GM18499 (cell line): ENCODE measurements at regions not wholly inside any gene's neighbourhood (a gene's known extent, or its start where the extent isn't known, plus 50 kb on each side); places are given as distances from the start of the nearest gene placed in this dataset.
"Not testable (repeated sequence)": the region's sequence is repeated elsewhere in the genome, so short reads cannot be mapped to it uniquely, and the experiment has no call there.

Source experiments
- ATAC-seq: cut with Tn5 transposase; IDR thresholded peaks from one replicate; pipeline ENCODE4 v1.9.1; 2021; ENCODE audit warnings: moderate number of reproducible peaks; ENCODE audit not compliant: insufficient read depth, unreplicated experiment

DNA sequence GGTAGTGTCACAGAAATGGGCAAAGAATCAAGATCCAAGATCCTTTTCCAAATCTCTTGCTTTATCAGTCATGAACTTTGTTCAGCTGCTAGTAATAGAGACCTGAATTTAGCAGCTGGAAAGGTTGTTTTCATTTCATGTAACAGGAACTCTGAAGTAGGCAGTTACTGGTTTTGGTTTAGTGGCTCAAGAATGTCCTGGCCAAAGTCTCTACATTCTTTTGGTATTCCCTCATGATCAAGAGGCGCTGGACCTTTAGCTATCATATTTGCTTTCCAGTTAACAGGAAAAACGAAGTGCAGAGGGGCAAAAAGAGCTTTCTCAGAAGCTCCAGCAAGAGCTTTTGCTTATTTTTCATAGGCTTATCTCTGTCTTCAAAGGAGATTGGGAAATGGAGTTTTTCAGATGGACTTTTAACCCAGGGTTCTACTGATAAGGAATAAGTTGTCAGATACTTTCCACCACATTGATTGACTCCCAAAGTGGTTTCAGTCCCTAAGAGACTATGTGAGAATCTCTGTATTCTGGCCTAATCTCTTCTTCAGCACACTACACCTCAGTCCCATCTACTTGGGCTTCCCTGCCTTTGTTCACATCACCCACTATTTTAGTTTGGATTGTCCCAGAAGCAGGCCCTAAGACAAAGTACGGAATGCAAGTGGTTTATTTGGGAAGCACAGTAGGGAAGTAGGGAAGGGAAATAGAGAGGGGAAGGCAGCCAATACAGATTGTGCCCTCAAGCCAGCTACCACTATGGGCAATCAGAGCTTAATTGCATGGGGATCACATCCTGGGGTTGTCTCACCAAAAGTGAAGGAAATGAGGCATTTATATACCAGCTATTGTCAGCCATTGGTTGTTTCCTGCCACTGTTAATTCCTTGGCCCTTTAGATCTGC, 359.3 kb downstream of the LRRC70 start:
- no peak for ATAC-seq

DNA sequence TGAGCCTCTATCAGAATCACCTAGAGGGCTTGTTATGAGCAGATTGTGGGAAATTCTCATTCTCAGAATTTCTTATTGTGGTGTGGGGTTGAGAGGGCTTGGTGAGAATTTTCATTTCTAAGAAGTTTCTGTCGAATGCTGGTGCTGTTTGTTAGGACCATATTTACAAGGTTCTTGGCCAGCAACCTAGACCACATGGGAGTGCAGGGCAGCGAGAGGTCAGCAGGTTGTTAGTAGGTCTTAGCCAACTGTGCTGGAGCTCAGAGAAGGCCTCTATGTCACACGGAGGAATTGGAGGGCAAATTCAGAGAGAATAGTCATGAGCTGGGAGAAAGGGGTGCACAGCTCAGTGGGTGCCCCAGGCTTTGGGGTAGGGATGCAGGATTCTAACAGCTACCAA, 357.0 kb downstream of the LRRC70 start:
- ATAC-seq: no peak

DNA sequence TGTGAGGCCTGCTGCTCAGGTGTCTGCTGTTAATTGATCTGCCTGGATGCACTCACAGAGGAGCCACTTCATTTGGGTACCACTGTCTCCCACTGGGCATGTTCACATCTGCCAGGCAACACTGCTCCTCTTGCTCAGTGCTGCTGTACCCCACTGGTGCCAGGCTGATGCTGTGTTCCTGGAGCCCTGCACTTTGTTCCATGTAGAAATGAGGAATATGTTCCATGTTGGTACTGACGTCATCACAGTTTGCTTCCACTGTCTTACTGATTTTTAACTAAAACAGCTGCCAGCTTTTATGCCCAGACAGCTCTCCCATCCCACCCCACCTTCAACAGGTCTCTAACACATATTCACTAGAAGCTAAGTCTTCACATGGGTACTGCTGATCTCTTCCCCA, 355.7 kb downstream of the LRRC70 start:
- no peak for ATAC-seq

DNA sequence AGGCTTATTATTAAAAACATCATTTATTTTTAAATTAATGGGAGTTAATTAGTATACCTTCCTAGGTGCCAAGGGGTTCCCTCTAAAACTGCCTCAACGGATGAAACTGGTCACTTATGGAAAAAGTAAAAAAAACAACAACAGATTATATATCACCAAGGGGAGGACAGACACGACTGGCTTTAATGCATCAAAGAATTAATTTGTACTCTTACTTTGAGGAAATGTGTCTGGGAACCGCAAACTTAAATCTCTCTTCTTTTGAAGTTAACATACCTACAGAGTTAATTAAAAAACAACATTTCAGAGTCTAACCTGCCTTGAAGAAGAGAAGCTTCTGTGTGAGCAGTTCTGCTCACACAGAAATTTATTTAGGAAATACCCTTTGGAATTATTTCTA, 354.6 kb downstream of the LRRC70 start:
- ATAC-seq: no peak

DNA sequence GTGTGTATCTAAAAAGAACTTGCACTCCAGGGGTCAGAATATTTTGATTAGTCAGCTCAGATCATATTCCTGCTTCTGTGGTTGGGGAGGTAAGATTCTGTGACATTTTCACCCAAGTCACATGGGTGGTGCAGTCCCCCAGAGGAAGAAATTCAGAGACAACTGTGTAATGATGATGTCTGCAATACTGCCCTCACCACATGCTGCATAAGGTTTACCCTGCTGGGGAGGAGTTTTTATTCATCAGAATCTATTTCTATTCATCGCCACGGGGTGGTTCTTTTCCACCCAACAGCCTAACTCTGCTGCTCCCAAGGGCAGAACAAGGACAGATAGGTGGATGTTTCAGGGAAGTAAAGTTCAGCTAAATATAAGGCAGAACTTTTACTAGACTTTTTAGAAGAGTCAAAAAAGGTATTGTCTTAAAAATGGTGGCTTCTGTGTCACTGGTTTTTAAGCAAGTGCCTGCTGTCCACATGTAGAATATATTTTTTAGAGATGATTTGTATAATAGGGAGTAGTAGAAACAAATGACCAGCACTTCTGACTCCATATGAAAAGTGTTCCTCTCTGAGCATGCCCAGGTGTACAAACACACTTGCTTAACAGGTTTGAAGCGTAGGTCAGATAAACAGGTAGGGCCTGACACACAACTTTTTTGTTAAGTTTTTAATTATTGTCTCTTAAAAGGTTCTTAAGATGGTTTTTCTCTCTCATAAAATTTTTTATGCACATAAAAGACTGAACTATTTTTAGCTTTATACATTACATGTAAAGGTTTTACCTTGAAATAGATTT, 352.7 kb downstream of the LRRC70 start:
- ATAC-seq: no peak

- no peak for ATAC-seq
Measured at GRCh38 chr5:62922191-62922590, 343.6 kb downstream of the LRRC70 start.

GRCh38 chr5:62920856-62921255, 342.2 kb downstream of the LRRC70 start:
- ATAC-seq: no peak

GRCh38 chr5:62909326-62909725, 330.7 kb downstream of the LRRC70 start:
- ATAC-seq: no peak

GRCh38 chr5:62902126-62902525, 323.5 kb downstream of the LRRC70 start:
- ATAC-seq: no peak

DNA sequence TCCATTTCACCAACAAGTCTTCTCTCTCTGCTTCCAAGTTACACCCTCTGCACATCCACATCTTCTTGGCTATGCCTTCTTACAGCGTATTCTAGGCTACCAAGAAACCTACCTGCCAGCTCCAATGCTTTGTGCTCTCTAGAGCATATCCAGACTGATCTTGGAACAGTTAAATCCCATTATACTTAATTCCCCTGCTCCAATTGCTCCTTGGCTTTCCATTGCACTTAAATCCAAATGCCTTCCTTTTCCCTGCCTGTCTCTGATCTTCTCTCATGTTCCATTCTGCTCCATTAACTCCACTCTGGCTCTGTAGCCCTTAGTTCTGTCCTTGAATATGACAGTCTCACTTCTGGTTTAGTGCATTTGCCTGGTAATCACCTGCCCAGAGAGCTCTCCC, 322.4 kb downstream of the LRRC70 start:
- no peak for ATAC-seq

DNA sequence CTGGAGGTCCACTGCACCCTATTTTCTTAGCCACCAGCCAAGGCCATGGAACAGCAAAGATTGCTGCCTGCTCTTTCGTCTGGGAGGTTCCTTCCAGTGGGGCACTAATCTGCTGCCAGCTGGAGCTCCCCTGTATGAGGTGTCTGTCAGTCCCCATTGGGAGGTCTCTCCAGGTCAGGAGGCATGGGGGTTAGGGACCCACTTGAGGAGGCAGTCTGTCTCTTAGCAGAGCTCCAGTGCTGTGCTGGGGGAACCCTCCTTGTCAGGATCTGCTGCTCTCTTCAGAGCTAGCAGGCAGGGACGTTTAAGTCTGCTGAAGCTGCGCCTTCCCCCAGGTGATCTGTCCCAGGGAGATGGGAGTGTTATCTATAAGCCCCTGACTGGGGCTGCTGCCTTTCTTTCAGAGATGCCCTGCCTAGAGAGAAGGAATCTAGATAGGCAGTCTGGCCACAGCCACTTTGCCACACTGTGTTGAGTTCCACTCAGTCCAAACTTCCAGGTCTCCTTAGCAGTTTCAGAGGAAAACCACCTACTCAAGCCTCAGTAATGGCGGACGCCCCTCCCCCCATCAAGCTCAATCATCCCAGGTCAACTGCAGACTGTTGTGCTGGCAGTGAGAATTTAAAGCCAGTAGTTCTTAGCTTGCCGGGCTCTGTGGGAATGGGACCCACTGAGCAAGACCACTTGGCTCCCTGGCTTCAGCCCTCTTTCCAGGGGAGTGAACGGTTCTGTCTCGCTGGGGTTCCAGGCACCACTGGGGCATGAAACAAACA, 317.7 kb downstream of the LRRC70 start:
- ATAC-seq: no peak

GRCh38 chr5:62886603-62887315, 308.1 kb downstream of the LRRC70 start:
- ATAC-seq: no peak

DNA sequence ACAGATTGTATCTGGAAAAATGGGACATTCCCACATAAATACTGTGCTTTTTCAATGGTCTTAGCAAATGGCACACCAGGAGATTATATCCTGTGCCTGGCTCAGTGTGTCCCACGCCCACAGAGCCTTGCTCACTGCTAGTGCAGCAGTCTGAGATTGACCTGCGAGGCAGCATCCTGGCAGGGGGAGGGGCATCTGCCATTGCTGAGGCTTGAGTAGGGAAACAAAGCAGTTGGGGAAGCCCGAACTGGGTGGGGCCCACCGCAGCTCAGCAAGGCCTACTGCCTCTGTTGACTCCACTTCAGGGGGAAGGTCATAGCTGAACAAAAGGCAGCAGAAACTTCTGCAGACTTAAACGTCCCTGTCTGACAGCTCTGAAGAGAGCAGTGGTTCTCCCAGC, 258.7 kb downstream of the LRRC70 start:
- not testable (repeated sequence) for ATAC-seq

DNA sequence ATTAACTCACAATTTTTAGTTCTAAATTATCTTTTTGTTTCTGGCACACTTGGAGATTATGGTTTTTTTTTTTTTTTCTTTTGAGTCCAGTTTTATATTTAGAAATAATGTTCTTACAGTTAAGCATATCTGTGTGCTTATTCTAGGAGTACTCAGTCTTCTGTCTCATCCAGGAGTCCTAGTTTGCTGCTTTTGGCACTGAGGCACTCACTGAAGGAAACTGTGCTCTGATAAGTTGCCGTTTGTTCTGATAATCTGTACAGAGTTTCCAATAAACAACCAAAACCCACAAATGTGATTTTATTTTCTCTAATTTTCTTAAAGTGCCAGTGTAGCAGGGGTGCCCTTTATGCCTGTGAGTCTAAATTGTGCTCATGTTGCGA, 251.0 kb downstream of the LRRC70 start:
- no peak for ATAC-seq

DNA sequence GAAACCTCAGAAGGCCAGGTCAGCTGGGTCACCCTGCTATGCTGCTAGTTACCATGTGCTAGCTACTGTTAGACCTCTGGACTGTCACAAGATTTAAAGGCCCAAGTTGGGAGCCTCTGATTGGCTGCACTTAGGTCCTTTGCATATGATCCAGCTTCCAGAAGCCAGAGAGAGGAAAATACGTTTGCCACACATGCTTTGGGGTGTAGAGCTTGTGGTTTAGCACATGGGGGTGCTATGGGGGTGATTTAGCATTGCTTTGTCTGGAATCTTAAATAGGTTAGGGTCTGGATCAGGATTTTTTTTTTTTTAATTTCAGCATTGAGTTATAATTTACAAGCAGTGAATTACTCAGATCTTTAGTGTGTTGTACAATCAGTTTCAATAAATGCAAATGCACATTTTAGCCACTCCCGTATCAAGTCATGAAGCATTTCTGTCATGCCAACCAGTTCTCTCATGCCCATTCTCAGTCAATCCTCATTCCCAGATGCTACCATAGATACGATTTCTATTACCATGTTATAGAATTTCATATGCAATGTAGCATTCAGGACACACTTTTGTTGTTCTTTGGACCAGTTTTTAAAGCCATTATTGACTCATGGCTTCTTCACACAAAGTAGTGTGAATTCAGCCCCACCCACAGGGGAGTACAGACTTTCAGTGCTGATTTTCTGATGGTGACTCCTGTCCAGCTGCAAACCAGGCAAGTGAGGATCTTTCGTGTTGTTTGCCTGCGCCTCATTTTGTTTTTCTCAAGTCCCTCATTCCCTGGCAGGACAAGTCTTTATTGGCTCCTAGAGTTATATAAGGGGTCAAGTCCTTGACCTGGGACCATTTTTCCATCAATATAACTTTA, 250.4 kb downstream of the LRRC70 start:
- ATAC-seq: no peak

DNA sequence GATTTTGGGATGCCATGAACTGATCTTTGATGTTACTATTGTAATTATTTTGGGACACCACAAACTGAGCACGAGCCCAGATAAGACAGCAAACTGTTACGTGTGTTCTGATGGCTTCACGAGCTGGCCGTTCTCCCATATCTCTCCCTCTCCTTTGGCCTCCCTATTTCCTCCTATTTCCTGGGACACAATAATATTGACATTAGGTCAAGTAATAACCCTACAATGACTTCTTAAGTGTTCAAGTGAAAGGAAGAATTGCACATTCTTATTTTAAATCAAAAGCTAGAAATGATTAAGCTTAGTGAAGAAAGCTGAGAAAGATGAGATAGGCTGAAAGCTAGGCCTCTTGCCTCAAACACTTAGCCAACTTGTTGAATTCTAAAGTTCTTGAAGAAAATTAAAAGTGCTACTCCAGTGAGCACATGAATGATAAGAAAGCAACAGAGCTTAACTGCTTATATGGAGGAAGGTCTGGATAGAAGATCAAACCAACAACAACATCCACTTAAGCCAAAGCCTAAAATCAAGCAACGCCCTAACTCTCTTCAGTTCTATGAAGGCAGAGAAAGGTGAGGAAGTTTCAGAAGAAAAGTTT, 247.1 kb downstream of the LRRC70 start:
- no peak for ATAC-seq

- ATAC-seq: no peak
Measured at GRCh38 chr5:62824936-62825335, 246.3 kb downstream of the LRRC70 start.

DNA sequence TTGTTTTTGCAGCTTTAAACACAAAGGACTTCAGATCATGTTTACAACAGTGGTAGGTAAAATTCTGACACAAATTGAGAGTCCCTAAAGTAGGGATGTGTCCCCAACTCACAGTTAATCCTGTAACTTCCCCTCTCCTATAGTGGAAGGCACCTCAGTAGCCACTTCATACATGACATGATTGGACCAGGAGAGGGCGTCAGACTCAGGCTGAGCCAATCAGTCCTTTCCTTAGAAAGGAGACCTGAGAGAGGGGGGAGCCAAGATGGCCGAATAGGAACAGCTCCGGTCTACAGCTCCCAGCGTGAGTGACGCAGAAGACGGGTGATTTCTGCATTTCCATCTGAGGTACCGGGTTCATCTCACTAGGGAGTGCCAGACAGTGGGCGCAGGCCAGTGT, 238.4 kb downstream of the LRRC70 start:
- ATAC-seq: not testable (repeated sequence)

DNA sequence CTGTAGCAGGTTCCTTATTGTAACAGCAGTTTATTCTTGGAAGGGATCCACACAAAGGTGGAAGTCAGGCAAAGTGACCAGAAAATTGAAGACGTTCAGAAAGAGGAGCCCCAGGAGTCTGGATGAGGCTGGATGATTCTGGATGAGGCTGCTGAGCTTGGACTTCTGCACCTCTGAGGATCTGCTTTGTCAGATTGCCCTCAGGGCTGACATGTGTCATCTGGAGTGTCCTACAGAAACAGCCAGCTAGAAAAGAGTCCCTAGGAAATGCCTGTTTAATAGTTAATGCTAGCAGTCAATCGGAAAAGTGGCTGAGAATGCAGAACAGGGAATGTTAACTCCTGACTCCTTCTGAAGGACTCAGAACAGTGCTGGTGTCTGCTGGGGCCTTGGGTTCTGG, 236.4 kb downstream of the LRRC70 start:
- ATAC-seq: no peak
